HG02981 (cell line): ENCODE measurements at regions not wholly inside any gene's neighbourhood (a gene's known extent, or its start where the extent isn't known, plus 50 kb on each side); places are given as distances from the start of the nearest gene placed in this dataset.

Source experiments
- ATAC-seq: cut with Tn5 transposase; IDR thresholded peaks from one replicate; pipeline ENCODE4 v1.9.1; 2021; ENCODE audit warnings: mild to moderate bottlenecking, moderate library complexity; ENCODE audit not compliant: unreplicated experiment

DNA sequence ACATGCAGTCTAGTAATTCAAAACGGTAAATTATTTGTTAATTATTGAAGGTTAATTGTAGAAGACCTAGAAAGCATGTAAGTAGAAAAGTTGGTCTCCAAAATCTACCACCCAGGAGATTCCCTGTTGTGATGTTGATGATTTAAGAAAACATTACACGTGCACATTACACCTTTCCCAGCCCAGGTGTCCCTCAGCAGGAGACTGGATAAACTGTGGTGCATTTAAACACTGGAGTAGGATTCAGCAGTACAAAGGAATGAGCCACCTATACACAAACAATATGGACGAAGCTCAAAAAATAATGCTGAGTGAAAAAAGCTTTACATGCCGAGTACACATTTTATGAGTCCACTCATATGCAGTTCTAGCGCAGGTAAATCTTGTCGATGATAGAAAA lies 109.0 kb upstream of the STARD3NL start:
- no peak for ATAC-seq

DNA sequence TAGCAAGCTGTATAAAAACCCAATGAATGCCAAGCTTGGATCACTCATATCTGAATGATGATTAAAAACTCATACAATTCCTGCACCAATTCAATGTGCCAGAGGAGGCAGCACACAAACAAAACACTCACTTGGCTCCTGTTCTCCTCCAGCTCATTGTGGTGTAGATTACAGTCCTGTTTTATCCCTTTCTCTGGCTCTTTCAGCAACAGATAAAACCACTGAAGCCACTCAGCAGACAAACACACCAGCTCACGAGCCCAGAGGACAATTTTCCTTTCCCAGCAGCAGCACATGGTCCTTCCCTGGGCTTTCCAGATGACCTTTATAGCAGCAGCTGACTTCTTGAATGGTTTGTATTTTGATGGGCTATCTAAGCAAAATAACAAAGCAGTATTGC lies 107.3 kb upstream of the STARD3NL start:
- ATAC-seq: no peak

DNA sequence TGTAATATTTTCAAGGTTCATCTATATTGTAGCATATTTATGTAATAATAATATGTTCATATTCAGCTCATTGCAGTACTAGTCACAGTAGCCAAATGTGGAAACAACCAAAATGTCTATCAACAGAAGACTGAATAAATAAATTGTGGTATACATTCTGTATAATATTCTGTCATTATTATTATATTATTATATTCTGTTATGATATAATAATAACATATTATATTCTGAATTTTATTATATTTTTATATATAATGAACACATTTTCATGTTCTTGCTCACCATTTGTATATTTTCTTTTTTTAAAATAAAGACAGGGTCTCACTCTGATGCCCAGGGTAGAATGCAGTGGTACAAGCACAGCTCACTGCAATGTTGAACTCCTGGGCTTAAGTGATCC lies 91.2 kb upstream of the STARD3NL start:
- no peak for ATAC-seq

DNA sequence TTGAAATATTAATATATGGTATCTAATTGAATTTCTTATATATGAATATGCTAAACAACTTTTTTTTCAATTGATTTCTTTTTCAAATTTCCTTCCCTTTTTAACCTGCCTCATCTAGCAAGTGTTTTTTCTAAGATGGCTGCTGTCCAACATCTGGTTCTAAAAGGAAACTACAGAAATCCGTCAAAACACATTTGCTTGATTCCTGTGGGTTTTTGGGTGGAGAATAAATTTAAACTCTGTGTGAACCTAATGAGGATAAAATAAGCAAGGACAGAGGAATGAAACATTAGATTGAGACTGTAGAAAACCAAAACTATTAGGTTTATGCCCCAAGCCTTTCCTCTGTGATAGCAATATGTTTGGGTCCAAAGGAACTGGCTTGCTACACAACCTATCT lies 75.5 kb upstream of the STARD3NL start:
- no peak for ATAC-seq

DNA sequence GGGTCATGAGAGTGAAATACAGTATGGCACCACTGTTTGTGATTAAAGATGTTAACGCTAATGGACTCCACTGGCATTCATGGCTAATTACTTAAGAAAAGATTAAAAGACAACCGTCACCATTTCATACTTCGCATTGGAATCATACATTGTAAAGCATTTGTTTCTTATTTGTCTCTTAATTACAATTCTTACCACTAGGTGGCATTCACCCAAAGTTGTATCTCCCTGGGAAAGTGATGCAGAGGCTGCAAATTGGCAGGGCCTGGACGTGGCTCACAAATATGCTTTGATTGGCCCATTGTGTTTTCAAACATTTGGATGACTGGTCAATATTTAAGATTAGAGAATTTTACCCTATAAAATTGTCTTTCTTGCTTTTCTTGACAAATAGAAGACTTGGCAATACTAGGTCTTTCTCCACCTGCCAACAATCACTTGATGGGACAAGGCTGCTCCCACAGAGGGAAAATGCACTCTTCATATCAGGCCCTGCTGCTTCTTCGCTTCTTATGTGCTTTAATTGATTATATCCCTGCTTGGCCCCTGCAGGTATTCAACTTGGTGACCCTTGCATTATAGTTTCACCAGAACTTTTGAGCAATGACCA lies 72.1 kb upstream of the STARD3NL start:
- no peak for ATAC-seq

DNA sequence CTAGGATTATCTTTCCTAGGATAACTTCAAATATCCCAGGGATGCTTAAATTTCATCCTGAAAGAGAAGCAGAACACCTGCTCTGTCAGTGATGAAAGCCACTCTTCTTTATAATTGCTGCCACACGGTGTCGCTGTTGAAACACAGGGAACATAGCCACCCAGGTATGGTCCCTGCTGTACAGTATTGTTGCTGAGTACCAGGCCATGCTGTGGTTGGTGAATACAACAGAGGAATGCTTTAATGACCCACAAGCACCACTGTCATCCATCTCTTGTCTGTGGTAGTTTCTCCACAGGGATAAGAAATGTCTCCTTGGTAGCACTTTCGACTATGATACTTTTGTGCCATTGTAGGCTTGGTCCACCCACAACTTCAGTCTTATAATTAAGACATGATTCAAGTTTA lies 70.6 kb upstream of the STARD3NL start:
- ATAC-seq: peak; percentile 78

DNA sequence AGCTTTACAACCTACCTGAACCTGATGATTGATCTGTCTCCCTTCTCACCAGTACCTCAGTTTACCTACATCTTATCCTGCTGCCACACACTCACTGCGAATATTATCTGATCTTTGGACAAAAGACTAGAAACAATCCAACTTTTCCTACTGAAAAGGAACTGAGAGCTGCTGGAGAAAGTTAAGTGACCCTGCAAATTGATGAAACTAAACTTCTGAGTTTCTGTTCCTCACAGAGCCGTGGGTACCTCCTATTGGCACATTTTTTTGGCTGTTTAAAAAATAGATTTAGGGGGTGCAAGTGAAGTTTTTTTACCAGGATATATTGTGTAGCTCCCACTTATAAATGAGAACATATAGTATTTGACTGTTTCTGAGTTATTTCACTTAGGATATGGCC lies 66.0 kb upstream of the STARD3NL start:
- ATAC-seq: no peak

DNA sequence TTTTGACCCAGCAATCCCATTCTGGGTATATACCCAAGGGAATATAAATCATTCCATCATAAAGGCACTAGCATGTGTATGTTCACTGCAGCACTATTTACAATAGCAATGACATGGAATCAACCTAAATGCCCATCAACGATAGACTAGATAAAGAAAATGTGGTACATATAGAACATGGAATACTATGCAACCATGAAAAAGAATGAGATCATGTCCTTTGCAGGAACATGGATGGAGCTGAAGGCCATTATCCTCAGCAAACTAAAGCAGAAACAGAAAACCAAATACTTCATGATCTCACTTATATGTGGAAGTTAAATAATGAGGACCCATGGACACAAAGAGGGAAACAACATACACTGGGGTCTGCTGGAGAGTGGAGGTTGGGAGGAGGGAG lies 58.0 kb upstream of the STARD3NL start:
- ATAC-seq: no peak

DNA sequence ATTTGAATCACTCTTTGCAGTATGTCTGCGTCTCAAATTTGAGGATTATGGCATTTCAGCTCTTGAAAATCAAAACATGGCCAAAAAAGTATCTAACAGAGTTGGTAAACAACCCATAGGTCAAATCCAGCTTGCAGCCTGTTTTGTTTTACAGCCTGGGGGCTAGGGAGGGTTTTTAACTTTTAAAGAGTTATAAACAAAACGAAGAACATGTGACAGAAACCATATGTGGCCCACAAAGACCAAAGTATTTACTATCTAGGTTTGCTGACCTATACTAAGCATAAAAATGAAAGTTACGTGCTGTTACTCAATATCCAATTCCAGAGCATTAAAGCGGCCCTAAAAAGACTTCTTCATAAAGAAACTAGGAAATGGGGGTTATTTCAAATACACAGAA lies 55.5 kb upstream of the STARD3NL start:
- no peak for ATAC-seq

DNA sequence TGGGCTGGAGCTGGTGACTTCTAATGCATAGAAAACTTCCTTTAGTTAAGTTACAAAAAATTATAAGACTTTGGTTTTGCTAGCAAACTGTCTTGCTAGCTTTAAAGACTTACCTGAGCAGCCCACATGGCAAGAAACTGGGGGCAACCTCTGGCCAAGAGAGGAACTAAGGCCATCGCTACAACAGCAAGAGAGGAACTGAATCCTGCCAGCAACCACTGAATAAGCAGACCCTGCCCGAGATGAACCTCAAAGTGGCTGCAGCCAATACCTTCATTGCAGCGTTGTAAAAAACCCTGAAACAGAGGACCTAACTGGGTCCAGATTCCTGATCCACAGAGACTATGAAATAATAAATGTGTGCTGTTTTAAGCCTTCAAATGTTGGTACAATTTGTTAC lies 54.6 kb upstream of the STARD3NL start:
- no peak for ATAC-seq

DNA sequence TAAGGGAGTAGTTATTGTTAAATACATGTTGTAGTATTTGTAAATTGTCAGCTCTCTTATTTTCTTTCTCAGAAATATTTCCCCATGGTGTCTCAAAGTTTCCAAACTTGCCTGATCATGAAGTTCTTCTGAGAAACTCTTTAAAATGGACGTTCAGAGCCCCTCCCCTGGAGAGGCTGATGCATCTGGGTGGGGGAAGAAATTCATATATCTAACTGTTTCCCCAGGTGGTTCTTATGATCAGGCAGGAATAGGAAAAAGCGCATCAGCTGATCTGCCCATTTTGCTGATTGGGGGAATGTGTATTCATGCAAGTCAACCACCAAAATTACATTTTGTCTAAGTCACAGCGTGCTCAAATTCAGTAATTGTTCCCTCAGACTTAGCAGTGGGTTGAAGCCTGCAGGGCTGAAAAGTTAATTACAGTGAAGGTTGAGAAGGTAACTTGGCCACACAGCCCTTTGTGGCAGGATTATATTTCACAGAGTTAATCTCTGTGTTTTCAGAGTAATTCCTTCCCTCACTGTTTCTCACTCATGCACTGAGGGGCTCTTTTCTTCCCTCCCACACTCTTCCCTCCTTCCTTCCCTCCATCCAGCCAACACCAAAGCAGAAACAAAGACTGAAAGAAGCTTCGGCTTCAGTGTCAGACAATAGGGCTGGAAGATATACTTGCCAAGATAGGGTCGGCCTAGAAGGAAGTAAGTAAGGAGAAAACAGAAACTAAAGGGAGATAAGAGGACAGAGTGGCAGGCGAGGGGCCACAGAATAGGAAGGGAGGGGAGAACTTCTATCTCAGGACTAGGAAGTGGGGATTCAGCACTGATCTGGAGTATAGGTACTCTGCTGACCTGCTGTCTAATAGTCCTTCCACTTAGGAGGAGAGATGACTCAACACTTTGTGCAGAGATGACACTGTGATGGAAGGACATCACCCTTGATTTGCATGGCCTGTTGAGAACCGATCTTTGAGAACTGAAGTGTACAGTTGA lies 50.5 kb upstream of the STARD3NL start:
- no peak for ATAC-seq
